Loucy (cell line): ENCODE measurements at regions not wholly inside any gene's neighbourhood (a gene's known extent, or its start where the extent isn't known, plus 50 kb on each side); places are given as distances from the start of the nearest gene placed in this dataset.

Experiments used
- CTCF ChIP-seq: fragments of 200-600 bp; sonication (generic); conservative IDR thresholded peaks from 2 replicates; pipeline ENCODE4 v1.5.1; 2014; ENCODE audit warnings: mild to moderate bottlenecking, antibody characterized with exemption, low read length
- EZH2phosphoT487 ChIP-seq: fragments of 200-600 bp; IDR thresholded peaks from 2 replicates; pipeline ENCODE4 v1.6.1; 2018; ENCODE audit warnings: antibody characterized with exemption, mild to moderate bottlenecking, moderate library complexity, borderline replicate concordance

- TF ChIP-seq CTCF = no peak
- TF ChIP-seq EZH2phosphoT487 = no peak
Observed at GRCh38 chrX:122582280-122582974, 601.7 kb upstream of the GRIA3 start.
